GM19035 (cell line): ENCODE measurements at regions not wholly inside any gene's neighbourhood (a gene's known extent, or its start where the extent isn't known, plus 50 kb on each side); places are given as distances from the start of the nearest gene placed in this dataset.
"Not testable (repeated sequence)": the region's sequence is repeated elsewhere in the genome, so short reads cannot be mapped to it uniquely, and the experiment has no call there.

Experiments
- ATAC-seq: cut with Tn5 transposase; IDR thresholded peaks from one replicate; pipeline ENCODE4 v1.9.1; 2021; ENCODE audit not compliant: unreplicated experiment

DNA sequence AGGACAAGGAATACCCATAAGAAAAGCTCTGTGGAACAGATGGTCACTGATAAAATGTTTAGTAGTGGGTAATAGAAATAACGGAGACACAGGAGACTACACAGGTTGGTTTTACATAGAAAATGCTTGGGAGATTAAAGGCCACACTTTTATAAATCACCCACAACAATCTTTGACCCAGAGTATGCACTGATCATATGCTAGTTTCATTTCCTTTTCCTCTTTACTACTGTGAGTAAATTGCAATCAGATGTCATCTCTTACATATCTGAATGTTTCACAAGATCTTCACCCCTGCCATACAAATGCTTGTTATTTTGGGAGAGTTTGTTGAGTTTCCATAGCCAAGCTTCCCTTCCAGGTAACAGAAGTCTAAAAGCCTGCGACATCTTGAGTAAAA, 978.4 kb upstream of the KLHL29 start:
- no peak for ATAC-seq

DNA sequence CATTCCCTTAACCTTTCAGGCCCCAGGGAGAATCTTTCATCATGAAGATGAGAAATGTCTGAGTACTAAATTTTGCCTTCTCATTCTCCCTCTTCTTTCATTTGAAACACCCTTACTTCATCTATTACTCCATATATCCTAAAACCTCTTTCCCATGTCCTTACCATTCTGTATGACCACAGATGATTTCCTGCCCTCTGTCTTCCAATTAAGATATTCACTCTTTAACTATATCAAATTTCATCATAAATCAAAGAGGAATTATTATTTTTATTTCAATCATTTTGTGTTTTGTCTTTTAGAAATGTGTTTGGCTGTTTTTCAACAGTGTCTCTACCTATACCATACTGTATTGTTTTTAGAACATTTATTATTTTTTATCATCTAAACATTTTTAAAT, 964.9 kb upstream of the KLHL29 start:
- no peak for ATAC-seq

DNA sequence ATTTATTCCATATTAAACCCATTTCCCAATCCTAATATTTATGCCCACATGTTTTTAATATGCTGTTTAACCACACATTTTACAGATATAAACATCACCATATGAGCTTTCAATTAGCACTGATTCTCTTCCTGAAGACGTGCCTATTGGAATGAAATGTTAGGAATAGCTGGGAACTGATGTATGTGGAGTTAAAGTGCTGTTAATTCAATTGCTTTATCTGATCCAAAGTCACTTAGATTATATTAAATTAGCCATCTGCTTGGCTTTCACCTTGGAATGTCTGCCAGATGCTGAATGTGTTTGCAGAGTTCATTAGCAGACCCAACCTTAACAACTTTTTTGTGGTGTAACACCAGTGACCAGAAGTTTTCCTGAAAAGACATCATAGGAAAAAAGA, 942.9 kb upstream of the KLHL29 start:
- ATAC-seq, result no peak

DNA sequence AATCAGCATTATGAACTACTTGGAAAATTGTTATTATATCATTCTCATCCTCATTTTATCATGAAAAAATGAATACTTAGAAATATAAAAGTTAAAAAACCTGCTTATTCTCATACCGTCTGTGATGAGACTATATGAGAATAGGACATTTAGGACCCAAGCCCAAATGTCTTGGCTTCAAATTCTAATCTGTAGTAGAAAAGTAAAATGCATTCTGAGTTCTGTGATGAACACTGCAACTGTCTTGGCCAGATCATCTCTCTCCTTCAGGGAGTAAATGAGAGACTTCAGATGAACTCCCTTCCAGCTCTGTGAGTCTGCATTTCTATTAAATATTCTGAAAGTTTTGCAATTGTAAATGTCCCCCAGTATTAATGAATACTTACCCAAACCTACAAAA, 940.7 kb upstream of the KLHL29 start:
- ATAC-seq, result no peak

DNA sequence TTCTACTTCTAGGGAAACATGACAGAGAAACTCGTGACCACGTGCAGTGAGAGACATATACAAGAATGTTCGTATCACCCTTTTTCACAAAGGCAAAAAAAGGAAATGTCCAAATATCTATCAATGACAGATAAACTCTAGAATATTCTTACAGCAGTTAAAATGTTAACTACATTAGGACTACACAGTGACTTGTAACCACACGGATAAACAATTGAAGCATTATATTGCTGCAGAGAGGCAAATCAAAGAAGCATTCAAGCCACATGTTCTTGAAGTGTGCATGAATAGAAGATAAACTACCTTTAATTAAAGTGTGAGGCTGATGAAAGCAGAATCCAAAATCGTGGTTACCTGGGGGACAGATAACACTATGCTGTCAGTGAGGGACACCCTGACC, 935.3 kb upstream of the KLHL29 start:
- no peak for ATAC-seq

DNA sequence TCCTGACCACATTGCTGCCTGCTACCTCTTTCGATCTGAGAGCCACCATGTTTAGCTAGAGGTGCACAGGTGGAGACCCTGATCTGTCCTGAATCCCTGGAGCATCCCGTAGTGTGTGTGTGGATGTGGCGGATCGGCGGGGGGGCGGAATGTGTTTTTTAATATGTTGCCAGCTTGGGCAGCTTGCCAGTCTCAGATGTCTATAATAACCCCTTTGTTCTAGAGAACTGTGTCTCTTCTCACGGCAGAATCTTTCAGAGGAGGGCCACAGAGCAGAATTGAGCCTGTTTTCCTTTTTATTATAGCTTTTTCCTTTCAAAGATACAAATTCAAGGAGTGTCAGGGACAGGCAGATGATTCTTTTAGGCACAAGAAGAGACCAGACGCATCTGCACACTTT, 934.1 kb upstream of the KLHL29 start:
- no peak for ATAC-seq

DNA sequence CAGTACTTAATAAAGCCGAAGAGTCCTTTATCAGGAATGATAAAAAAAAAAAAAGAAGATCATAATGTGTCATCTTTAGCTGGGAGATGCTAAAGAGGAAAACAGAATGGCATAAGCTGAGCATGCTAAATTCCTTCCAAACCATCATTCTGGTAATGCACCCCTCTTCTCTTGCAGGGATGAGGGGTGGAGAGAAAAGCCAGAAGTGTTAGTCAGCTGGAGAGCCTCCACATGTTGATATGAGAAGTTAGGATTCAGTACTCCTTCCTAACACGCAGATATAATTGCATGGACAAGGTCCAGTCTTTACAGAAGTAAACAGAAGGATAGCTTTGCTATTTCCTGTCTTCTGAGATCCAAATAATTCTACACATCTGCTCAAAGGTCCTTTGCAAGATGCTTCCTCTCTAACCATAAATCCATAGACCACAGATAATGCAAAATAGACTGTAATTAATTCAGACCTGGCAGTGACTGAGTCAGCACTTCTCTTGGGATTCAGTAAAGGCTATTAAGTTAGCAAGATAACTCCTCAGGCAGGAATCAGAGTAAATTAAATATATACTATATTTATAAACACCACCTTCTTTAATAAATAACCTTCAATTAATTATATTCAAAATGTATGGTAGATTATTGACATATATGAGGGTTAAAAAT, 930.0 kb upstream of the KLHL29 start:
- no peak for ATAC-seq

DNA sequence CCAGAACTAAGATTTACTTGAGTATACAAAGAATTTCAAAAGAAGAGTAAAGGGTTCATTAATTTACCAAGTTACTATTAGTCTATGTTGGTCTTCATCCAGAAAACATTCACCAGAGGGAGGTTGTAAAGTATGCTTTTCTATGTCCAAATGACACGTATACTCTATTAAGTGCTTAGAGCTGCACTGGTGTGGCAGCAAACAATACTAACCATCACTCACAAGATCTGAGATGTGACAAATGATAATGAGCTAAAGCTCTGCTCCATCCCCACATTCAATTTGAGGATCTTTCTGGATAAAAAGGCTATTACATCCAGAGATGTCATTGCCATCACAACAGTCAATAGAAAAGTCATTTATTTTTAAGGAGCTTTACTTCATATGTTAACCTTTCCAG, 926.5 kb upstream of the KLHL29 start:
- ATAC-seq, result no peak

DNA sequence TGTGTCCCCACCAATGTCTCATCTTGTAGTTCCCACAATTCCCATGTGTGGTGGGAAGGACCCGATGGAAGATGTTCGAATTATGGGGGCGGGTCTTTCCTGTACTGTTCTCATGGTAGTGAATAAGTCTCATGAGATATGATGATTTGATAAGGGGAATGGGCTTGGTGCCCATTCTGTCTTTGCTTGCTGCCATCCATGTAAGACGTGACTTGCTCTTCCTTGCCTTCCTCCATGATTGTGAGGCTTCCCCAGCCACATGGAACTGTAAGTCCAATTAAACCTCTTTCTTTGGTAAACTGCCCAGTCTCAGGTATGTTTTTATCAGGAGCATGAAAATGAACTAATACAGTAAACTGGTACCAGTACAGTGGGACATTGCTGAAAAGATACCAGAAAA, 909.9 kb upstream of the KLHL29 start:
- ATAC-seq, result not testable (repeated sequence)

DNA sequence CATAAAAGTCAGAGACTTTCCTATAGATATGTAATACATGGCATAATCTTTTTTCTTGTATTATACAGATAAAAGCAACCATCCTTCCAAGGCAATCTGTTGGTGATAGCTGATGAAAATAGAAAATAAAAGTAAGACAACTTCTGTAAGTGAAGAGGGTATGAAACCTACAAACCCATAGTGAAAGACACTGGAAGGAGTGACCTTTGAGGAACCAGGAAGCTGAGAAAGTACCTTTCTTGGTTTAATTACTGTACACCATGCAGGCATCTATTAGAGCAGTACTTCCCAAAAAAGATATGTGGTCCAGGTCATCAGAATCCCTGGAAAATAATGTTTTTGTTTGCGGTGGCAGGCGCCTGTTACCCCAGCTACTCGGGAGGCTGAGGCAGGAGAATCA, 906.6 kb upstream of the KLHL29 start:
- ATAC-seq, result no peak

DNA sequence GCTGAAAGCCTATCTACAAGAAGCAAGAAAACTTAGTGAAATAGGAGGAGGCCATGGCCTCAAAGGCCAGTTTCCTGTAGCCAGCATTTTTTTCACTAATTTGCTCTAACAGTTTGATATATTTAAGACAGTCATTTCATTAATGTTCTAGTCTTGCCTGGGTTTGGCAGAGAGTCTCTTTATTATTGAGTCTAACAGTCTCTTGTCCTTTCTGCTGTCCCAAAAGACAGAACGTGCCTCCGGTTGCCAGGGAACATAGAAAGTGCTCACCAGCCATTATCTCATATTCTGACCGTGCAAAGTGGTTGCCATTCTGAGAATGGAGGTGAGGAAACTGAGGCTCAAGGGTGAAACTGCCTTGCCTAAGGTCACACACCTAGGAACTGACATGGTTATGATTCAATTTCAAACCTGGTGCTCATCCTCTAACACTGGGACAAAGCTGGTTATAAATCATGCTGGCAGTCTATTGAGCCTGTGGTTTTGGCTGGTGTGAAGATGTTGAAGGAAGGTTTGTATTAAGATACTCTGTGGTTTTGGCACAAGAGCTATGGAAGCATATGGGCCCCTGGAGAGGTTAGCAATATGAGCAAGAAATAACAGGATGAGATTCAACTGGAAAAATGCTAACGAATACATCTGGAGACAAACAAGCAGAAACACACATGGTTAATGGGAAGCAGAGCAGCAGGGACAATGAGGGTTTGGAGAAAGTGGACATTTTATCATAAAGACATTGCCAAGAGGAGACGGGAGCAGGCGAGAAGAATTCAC, 903.3 kb upstream of the KLHL29 start:
- ATAC-seq, result no peak

DNA sequence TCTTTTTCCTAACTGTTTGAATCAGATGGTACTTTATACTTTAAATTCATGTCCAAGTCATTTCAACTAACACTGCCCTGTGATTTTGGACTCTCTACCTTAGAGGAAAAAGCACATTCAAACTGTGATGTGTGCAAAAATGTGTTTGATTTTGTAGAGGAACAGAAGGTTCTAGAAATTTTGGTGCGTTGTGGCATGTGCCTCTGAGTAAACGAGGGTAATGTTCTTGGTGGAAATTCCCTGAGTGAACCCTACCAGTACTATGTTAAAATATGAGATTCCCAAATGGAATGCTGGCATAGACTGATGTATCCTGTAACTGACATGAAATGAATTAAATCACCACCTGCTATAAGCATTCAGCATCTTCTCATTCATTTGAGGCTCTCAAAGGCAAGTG, 901.9 kb upstream of the KLHL29 start:
- no peak for ATAC-seq

DNA sequence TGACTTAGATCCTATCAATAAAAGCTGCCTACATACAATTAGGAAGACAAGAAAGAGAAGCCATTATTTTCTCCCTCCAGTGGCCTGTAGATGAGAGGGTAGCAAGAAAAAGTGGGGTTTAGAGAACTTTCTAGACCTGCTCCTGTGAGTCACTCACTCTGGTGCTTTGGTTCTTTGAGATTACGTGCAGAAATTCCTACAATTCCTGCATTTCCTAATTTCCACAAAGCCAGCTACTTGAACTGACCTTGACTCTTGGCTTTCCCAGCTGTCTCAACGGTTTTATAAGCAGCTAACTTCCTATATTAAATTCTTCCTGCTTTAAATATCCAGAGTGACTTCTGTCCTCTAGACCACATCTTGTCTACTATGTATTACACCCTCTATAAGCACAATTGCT, 899.5 kb upstream of the KLHL29 start:
- ATAC-seq, result no peak

DNA sequence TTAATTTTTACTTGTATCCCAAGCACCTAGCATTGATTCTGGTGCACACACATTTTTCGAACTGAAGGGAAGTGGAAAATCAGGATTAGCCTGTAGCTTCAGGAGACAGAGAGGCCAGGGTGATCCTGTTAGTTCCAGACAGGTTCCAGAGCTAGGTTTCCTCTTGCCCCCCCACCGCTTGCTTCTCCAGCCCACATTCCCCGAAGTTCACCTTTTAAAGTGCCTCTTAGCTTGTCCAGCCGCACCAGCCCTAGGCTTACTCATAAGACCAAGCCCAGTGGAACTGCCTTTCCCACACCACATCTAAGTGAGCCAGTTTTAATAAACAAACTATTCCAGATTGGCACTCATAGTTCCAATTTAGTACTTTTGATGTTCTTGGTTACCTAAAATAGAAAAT, 898.6 kb upstream of the KLHL29 start:
- ATAC-seq, result no peak

DNA sequence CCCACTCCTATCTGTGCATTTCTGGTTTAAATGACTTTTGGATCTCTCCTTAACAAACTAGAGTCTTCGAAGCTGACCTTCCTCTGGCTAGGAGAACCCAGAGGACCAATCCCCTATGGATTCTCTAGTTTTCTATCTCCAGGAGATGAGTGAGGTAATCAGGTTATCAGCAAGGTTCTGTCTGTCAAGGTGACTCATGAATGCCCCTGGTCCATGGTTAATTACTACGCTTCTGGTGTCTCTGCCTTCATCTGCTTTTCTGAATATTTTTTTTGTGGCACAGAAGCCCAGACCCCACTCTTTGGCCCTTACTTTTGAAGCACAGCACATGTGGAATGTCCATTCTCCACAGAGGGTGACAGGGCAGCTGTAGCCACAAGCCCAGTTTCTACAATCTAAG, 897.9 kb upstream of the KLHL29 start:
- no peak for ATAC-seq

DNA sequence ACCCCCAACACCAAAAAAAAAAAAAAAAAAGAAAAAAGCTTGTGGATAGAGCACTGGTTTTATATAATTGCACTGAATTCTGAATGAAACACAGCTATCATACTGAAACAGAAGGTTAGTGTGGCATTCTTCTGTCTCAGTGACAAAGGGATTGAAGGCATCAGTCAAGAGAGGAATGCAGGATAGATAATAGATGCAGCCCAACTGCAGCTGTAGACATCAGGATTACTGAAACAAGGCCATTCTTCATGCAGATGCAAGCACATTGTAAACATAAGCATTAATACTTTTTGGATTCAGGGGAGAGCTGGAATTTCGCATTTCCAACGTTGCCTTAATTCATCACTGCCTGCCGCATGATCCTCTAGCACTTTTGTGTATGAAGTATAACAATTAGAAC, 897.4 kb upstream of the KLHL29 start:
- no peak for ATAC-seq

DNA sequence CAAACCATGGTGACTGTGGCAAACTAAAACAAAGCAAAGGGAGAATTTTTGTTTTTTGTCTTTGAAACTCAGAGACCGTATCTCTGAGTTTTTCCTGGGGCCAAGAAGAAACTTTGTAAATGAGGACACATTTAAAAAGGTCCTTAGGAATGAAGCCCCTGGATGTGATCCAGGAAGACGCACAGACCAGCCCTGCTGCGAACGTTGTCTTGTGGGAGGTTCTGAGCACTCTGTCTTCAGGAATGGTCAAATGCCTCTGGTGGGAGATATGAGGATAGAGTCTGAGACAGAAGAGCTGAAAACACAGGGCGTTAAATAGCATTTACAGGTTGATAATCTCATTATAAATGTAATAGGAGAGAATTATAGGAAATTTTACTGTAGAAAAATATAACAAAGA, 893.5 kb upstream of the KLHL29 start:
- no peak for ATAC-seq

DNA sequence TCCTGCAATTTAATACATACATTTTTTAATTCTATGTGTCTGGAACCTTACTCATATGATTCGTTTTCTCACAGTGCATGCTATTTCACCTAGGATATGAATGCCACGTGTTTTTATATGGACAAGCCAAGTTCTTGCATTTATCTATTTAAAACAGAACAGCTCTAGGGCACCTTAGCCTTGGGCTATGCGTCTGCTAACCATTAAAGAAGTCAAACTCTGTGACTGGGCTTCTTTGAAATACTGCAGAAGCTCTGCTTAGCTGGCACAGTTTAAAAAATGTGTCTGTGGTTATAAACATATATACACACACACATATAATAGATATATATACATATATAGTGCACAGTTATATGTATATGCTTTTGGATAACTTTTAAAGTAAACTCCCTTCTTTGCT, 890.8 kb upstream of the KLHL29 start:
- ATAC-seq, result no peak

DNA sequence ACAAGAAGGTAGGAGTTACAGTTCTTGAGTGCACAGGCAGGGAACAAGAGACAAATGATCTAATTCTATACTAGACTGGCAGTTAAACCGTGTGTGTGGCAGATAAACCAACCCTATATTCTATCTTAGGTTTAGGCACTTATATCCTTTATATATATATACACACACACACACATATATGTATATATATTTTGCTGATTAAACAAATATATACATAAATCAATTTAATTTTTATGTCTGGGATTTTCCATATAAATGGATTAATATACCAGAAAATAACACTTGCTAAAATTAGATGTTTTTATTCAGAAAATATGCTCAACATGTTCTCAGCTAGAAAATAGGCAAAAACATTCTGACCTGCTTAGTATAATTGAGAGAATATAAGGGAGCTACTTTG, 887.9 kb upstream of the KLHL29 start:
- no peak for ATAC-seq

DNA sequence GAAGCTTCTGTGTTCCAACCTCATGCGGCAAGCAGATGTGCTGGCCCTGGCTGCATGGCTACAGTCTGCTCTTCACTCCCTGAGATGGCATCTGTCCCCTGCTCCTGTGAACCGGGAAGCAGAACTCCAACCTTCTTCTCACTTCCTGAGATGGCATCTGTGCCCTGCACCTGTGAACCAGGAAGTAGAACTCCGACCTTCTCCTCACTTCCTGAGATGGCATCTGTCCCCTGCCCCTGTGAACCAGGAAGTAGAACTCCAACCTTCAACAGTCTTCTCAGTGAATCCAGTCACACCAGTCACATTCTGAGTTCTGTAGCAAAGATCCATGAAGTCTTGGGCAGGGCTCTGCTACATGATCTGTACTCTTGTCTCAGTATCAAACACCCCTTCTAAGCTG, 887.2 kb upstream of the KLHL29 start:
- no peak for ATAC-seq

DNA sequence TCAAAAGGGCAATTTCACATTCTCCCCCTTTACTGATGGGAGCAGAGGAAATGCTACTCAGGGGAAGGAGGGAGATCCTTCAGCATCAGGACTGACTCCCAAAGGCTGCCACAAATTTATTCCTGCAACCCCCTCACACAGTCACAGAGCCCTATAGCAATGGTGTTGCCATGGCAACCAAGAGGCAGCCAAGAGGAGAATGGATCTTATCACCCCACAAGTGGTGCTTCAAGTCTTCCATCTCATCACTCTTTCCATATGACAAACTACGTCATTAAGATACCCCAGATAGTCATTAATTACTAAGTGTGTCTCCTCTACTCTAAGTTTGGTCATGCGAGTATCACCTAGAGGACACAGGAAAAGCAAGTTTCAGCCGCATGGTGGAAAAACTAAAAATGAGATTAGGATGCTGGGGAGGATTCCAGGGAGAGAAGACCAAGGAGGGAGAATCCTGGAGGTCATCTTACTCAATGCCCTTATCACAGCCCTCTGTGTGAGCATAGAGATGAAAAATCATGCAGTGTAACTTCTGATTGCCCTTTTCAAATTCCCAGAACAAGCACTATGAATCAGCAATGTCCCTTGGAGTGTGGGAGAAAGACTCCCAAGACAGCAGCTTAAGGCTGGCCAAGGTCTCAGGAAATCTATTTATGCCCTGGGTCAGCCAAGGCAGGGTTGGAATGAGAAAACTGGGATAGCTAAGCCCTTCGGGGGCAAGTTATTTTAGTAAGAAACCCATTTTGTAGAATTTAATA, 885.7 kb upstream of the KLHL29 start:
- ATAC-seq, result no peak

DNA sequence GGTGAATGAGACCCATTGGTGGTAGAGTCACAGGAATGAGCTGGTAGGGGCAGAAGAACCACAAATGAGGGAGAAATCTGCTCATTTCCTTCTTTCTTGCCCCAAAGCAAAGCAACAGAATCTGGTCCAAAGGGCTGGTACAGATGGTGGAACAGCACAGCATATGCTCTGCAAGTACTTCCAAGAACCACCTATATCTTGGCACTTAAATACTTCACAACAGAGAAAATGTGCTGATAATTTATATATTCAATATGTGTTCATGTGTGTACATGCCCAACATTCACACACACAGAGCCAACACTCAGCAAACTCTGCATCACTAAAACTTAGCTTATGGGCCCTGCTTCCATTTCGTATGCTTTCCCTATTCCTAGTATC, 884.4 kb upstream of the KLHL29 start:
- ATAC-seq, result no peak
